ENCODE measurements at regions not wholly inside any gene's neighbourhood (a gene's known extent, or its start where the extent isn't known, plus 50 kb on each side); places are given as distances from the start of the nearest gene placed in this dataset.

DNA sequence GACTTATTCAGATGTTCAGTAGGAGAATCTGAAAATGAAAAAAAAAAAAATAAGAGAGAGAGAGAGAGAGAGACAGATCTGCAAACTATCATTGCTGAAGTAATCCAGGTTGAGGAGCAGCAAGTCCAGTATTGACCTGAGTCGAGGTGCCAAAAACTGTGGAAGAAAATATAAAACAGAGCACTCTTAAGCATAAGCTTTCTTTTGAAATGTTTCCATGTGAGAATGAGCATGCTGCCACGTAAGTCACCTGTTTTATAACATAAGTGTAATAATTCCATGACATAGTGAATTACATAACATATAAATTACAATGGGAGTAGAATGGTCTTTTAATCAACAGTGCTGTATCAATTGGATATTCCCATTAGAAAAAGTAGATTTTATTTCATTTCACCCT lies 218.2 kb downstream of the BCHE start:
- no peak for TF ChIP-seq TOX (CRISPR knock-in tag; IDR thresholded peaks at IDR 0.05; ENCODE audit: borderline replicate concordance)
- TF ChIP-seq, protein P1, sequence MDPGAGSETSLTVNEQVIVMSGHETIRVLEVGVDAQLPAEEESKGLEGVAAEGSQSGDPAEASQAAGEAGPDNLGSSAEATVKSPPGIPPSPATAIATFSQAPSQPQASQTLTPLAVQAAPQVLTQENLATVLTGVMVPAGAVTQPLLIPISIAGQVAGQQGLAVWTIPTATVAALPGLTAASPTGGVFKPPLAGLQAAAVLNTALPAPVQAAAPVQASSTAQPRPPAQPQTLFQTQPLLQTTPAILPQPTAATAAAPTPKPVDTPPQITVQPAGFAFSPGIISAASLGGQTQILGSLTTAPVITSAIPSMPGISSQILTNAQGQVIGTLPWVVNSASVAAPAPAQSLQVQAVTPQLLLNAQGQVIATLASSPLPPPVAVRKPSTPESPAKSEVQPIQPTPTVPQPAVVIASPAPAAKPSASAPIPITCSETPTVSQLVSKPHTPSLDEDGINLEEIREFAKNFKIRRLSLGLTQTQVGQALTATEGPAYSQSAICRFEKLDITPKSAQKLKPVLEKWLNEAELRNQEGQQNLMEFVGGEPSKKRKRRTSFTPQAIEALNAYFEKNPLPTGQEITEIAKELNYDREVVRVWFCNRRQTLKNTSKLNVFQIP (CRISPR knock-in tag; IDR thresholded peaks at IDR 0.05; ENCODE audit: borderline replicate concordance, low read depth), result no peak
- TF ChIP-seq OSR1 (CRISPR knock-in tag; IDR thresholded peaks at IDR 0.05), result no peak
- no peak for TF ChIP-seq RARB (CRISPR knock-in tag; IDR thresholded peaks at IDR 0.05)
- no peak for TF ChIP-seq ZFP3 (CRISPR knock-in tag; IDR thresholded peaks at IDR 0.05)
- TF ChIP-seq ZC3H10 (CRISPR knock-in tag; IDR thresholded peaks at IDR 0.05), result no peak
- TF ChIP-seq, protein P2, sequence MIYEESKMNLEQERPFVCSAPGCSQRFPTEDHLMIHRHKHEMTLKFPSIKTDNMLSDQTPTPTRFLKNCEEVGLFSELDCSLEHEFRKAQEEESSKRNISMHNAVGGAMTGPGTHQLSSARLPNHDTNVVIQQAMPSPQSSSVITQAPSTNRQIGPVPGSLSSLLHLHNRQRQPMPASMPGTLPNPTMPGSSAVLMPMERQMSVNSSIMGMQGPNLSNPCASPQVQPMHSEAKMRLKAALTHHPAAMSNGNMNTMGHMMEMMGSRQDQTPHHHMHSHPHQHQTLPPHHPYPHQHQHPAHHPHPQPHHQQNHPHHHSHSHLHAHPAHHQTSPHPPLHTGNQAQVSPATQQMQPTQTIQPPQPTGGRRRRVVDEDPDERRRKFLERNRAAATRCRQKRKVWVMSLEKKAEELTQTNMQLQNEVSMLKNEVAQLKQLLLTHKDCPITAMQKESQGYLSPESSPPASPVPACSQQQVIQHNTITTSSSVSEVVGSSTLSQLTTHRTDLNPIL (CRISPR knock-in tag; IDR thresholded peaks at IDR 0.05; ENCODE audit: low read depth), result no peak
- TF ChIP-seq PPARA (CRISPR knock-in tag; IDR thresholded peaks at IDR 0.05; ENCODE audit: borderline replicate concordance), result no peak
- TF ChIP-seq, protein P3, sequence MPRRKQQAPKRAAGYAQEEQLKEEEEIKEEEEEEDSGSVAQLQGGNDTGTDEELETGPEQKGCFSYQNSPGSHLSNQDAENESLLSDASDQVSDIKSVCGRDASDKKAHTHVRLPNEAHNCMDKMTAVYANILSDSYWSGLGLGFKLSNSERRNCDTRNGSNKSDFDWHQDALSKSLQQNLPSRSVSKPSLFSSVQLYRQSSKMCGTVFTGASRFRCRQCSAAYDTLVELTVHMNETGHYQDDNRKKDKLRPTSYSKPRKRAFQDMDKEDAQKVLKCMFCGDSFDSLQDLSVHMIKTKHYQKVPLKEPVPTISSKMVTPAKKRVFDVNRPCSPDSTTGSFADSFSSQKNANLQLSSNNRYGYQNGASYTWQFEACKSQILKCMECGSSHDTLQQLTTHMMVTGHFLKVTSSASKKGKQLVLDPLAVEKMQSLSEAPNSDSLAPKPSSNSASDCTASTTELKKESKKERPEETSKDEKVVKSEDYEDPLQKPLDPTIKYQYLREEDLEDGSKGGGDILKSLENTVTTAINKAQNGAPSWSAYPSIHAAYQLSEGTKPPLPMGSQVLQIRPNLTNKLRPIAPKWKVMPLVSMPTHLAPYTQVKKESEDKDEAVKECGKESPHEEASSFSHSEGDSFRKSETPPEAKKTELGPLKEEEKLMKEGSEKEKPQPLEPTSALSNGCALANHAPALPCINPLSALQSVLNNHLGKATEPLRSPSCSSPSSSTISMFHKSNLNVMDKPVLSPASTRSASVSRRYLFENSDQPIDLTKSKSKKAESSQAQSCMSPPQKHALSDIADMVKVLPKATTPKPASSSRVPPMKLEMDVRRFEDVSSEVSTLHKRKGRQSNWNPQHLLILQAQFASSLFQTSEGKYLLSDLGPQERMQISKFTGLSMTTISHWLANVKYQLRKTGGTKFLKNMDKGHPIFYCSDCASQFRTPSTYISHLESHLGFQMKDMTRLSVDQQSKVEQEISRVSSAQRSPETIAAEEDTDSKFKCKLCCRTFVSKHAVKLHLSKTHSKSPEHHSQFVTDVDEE (CRISPR knock-in tag; IDR thresholded peaks at IDR 0.05), result no peak
- TF ChIP-seq, protein P4, sequence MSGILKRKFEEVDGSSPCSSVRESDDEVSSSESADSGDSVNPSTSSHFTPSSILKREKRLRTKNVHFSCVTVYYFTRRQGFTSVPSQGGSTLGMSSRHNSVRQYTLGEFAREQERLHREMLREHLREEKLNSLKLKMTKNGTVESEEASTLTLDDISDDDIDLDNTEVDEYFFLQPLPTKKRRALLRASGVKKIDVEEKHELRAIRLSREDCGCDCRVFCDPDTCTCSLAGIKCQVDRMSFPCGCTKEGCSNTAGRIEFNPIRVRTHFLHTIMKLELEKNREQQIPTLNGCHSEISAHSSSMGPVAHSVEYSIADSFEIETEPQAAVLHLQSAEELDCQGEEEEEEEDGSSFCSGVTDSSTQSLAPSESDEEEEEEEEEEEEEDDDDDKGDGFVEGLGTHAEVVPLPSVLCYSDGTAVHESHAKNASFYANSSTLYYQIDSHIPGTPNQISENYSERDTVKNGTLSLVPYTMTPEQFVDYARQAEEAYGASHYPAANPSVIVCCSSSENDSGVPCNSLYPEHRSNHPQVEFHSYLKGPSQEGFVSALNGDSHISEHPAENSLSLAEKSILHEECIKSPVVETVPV (CRISPR knock-in tag; IDR thresholded peaks at IDR 0.05), result no peak
- no peak for ATAC-seq

DNA sequence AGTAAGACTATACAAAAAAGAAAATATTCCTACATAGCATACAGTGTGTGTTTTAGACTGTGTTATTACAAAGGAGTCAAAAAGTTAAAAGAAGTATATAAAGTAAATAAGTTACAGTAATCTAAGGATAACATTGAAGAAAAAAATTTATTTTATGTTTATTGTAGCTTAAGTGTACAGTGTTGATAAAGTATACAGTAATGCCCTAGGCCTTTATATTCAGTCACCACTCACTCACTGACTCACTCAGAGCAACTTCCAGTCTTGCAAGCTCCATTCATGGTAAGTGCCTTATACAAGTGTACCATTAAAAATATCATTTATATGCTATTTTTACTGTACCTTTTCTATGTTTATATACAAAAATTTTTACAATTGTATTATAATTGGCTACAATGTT lies 220.1 kb downstream of the BCHE start:
- no peak for ATAC-seq
- TF ChIP-seq SNAI2 (CRISPR knock-in tag; IDR thresholded peaks at IDR 0.05), result no peak
- TF ChIP-seq, protein P3 (CRISPR knock-in tag; IDR thresholded peaks at IDR 0.05), result no peak
- TF ChIP-seq GLIS3 (CRISPR knock-in tag; IDR thresholded peaks at IDR 0.05), result no peak
- no peak for TF ChIP-seq ESRRG (CRISPR knock-in tag; IDR thresholded peaks at IDR 0.05)
- TF ChIP-seq ZNF70 (CRISPR knock-in tag; IDR thresholded peaks at IDR 0.05), result no peak
- no peak for TF ChIP-seq OSR1 (CRISPR knock-in tag; IDR thresholded peaks at IDR 0.05)
- no peak for TF ChIP-seq ZNF565 (CRISPR knock-in tag; conservative IDR thresholded peaks at IDR 0.05; ENCODE audit: low read depth)
- no peak for TF ChIP-seq ISL1 (CRISPR knock-in tag; IDR thresholded peaks at IDR 0.05)
- no peak for TF ChIP-seq ZFP3 (CRISPR knock-in tag; IDR thresholded peaks at IDR 0.05)
- TF ChIP-seq ARNTL (CRISPR knock-in tag; IDR thresholded peaks at IDR 0.05; ENCODE audit: borderline replicate concordance, low read depth), result no peak

DNA sequence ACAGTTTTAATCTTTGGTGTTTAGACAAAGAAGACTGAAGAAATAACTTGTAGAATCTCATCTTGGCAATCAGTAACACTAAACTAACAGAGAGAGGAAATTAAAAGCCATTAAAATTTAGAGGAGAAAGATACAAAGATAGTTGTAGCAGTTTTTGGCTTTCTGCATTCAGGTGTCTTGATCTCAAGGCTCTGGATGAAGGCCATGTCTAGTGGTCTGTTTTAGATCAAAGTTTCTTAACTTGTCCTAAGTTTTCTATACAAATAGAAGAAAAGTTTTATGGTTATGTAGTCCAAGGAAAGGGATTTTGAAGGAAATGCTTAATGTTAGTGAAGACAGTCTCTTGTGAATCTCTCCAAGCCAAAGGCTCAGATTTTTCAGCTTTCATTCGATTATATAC lies 222.9 kb downstream of the BCHE start:
- no peak for ATAC-seq
- TF ChIP-seq SNAI2 (CRISPR knock-in tag; IDR thresholded peaks at IDR 0.05) (no peak), ZNF8 (CRISPR knock-in tag; IDR thresholded peaks at IDR 0.05) (no peak), PPARA (CRISPR knock-in tag; IDR thresholded peaks at IDR 0.05; ENCODE audit: borderline replicate concordance) (no peak), ZFP30 (CRISPR knock-in tag; IDR thresholded peaks at IDR 0.05) (no peak), ARNTL (CRISPR knock-in tag; IDR thresholded peaks at IDR 0.05; ENCODE audit: borderline replicate concordance, low read depth) (no peak), ISL1 (CRISPR knock-in tag; IDR thresholded peaks at IDR 0.05) (no peak)
- TF ChIP-seq, protein P4 (CRISPR knock-in tag; IDR thresholded peaks at IDR 0.05), result no peak
- TF ChIP-seq, protein P3 (CRISPR knock-in tag; IDR thresholded peaks at IDR 0.05), result no peak
- TF ChIP-seq, protein P5, sequence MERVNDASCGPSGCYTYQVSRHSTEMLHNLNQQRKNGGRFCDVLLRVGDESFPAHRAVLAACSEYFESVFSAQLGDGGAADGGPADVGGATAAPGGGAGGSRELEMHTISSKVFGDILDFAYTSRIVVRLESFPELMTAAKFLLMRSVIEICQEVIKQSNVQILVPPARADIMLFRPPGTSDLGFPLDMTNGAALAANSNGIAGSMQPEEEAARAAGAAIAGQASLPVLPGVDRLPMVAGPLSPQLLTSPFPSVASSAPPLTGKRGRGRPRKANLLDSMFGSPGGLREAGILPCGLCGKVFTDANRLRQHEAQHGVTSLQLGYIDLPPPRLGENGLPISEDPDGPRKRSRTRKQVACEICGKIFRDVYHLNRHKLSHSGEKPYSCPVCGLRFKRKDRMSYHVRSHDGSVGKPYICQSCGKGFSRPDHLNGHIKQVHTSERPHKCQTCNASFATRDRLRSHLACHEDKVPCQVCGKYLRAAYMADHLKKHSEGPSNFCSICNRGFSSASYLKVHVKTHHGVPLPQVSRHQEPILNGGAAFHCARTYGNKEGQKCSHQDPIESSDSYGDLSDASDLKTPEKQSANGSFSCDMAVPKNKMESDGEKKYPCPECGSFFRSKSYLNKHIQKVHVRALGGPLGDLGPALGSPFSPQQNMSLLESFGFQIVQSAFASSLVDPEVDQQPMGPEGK (CRISPR knock-in tag; IDR thresholded peaks at IDR 0.05; ENCODE audit: borderline replicate concordance), result no peak
